ENCODE measurements at regions not wholly inside any gene's neighbourhood (a gene's known extent, or its start where the extent isn't known, plus 50 kb on each side); places are given as distances from the start of the nearest gene placed in this dataset.

- peaks cover 6% of the 10 kb centered on the region for H3K9me3 Mint-ChIP-seq
- no peak for TF ChIP-seq CTCF (IDR thresholded peaks at IDR 0.05)
- H3K4me3 Mint-ChIP-seq, result no peak overlapping the region
- no peak overlapping the region for H3K27ac Mint-ChIP-seq
- peaks cover 11% of the 10 kb centered on the region for H3K27me3 Mint-ChIP-seq (ENCODE audit: low read depth, poor library complexity)
- peaks cover 41% of the 10 kb centered on the region for H3K4me1 Mint-ChIP-seq
- no peak for DNase-seq
- no peaks in the 10 kb centered on the region for H3K36me3 Mint-ChIP-seq (ENCODE audit: low read depth)
Observed at GRCh38 chr21:32182449-32182848, 96.4 kb downstream of the MIS18A start.

GRCh38 chr21:32181457-32181856, 97.4 kb downstream of the MIS18A start:
- no peak for DNase-seq
- Mint-ChIP-seq H3K36me3 (ENCODE audit: low read depth) (no peaks in the 10 kb centered on the region), H3K9me3 (peaks cover 6% of the 10 kb centered on the region), H3K27me3 (ENCODE audit: low read depth, poor library complexity) (peaks cover 11% of the 10 kb centered on the region), H3K4me1 (peaks cover 31% of the 10 kb centered on the region), H3K27ac (no peak overlapping the region), H3K4me3 (no peak overlapping the region)
- TF ChIP-seq CTCF (IDR thresholded peaks at IDR 0.05), result no peak

- H3K27ac Mint-ChIP-seq, result no peak overlapping the region
- no peak for TF ChIP-seq CTCF (IDR thresholded peaks at IDR 0.05)
- no peak overlapping the region for H3K4me3 Mint-ChIP-seq
- DNase-seq, result no peak
- H3K4me1 Mint-ChIP-seq, result no peaks in the 10 kb centered on the region
- no peaks in the 10 kb centered on the region for H3K36me3 Mint-ChIP-seq (ENCODE audit: low read depth)
- H3K27me3 Mint-ChIP-seq (ENCODE audit: low read depth, poor library complexity), result peaks cover 7% of the 10 kb centered on the region
- no peaks in the 10 kb centered on the region for H3K9me3 Mint-ChIP-seq
Observed at GRCh38 chr21:32174819-32175218, 104.0 kb downstream of the MIS18A start.

DNA sequence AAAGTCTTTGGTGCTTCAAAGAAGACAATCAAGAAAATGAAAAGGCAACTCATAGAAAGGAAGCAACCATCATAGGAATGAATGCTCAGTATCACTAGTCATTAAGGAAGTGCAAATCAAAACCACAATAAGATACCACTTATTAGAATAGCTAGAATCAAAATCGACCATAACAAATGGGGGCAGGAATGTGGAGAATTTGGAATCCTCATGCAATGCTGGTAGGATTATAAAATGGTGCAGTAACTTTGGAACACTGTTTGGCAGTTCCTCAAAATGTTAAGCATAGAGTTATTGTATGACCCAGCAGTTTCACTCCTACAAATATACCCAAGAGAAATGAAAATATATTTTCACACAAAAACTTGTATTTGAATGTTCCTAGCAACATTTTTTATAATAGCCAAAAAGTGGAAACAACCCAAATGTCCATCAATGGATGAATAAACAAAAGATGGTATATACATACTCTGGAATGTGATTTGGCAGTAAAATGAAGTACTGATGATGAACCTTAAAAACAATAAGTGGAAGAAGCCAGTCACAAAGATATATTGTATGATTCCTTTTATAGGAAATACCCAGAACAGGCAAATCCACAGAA, 105.6 kb downstream of the MIS18A start:
- H3K36me3 Mint-ChIP-seq (ENCODE audit: low read depth), result no peaks in the 10 kb centered on the region
- H3K4me3 Mint-ChIP-seq, result no peak overlapping the region

DNA sequence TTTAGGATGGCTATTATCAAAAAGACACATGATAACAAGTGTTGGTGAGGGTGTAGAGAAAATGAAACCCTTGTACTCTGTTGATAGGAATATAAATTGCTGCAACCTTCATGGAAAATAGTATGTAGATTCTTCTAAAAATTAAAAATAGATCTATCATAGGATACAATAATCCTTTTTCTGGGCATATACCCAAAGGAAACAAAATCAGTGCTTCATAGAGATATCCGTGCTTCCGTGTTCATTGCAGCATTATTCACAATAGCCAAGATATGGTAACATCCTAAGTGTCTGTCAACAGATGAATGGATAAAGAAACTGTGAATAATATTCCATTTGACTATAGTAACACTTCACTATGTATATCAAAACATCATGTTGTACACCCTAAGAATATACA, 106.7 kb downstream of the MIS18A start:
- H3K9me3 Mint-ChIP-seq, result no peaks in the 10 kb centered on the region
- DNase-seq, result no peak
- no peaks in the 10 kb centered on the region for H3K4me1 Mint-ChIP-seq
- TF ChIP-seq CTCF (IDR thresholded peaks at IDR 0.05), result no peak
- H3K27ac Mint-ChIP-seq, result no peak overlapping the region
- H3K4me3 Mint-ChIP-seq, result no peak overlapping the region
- H3K36me3 Mint-ChIP-seq (ENCODE audit: low read depth), result no peaks in the 10 kb centered on the region
- H3K27me3 Mint-ChIP-seq (ENCODE audit: low read depth, poor library complexity), result peaks cover 3% of the 10 kb centered on the region

More for the DNA sequence above, 105.6 kb downstream of the MIS18A start:
- Mint-ChIP-seq H3K4me1 (no peaks in the 10 kb centered on the region), H3K27ac (no peak overlapping the region), H3K9me3 (no peaks in the 10 kb centered on the region), H3K27me3 (ENCODE audit: low read depth, poor library complexity) (peaks cover 3% of the 10 kb centered on the region)
- DNase-seq, result no peak
- no peak for TF ChIP-seq CTCF (IDR thresholded peaks at IDR 0.05)

- H3K27me3 Mint-ChIP-seq (ENCODE audit: low read depth, poor library complexity), result peaks cover 6% of the 10 kb centered on the region
- no peak overlapping the region for H3K4me3 Mint-ChIP-seq
- H3K27ac Mint-ChIP-seq, result no peak overlapping the region
- TF ChIP-seq CTCF (IDR thresholded peaks at IDR 0.05), result no peak
- peaks cover 11% of the 10 kb centered on the region for H3K4me1 Mint-ChIP-seq
- peaks cover 13% of the 10 kb centered on the region for H3K9me3 Mint-ChIP-seq
- no peak for DNase-seq
- H3K36me3 Mint-ChIP-seq (ENCODE audit: low read depth), result peaks cover 8% of the 10 kb centered on the region
Observed at GRCh38 chr21:32167513-32167912, 111.3 kb downstream of the MIS18A start.

Measured in nephron progenitor cell (in vitro differentiated cells).